GM21367 (cell line): ENCODE measurements at regions not wholly inside any gene's neighbourhood (a gene's known extent, or its start where the extent isn't known, plus 50 kb on each side); places are given as distances from the start of the nearest gene placed in this dataset.

Experiments used
- ATAC-seq: cut with Tn5 transposase; IDR thresholded peaks from one replicate; pipeline ENCODE4 v1.9.1; 2021; ENCODE audit not compliant: unreplicated experiment

GRCh38 chr13:76527041-76527440 lies 359.2 kb downstream of the KCTD12 start:
- ATAC-seq: no peak

GRCh38 chr13:76523740-76524340 lies 362.4 kb downstream of the KCTD12 start:
- ATAC-seq: peak; percentile 78

- ATAC-seq: no peak
Measured at GRCh38 chr13:76522083-76522755, 364.0 kb downstream of the KCTD12 start.

GRCh38 chr13:76519685-76520084 lies 366.5 kb downstream of the KCTD12 start:
- no peak for ATAC-seq

- ATAC-seq: no peak
Measured at GRCh38 chr13:76516586-76516985, 369.6 kb downstream of the KCTD12 start.

- ATAC-seq: no peak
Measured at GRCh38 chr13:76516013-76516412, 370.2 kb downstream of the KCTD12 start.

GRCh38 chr13:76512721-76513145 lies 373.5 kb downstream of the KCTD12 start:
- no peak for ATAC-seq

- ATAC-seq: no peak
Measured at GRCh38 chr13:76505437-76505836, 380.8 kb downstream of the KCTD12 start.

GRCh38 chr13:76503766-76504165 lies 382.4 kb downstream of the KCTD12 start:
- ATAC-seq: no peak

- no peak for ATAC-seq
Measured at GRCh38 chr13:76503291-76503690, 382.9 kb downstream of the KCTD12 start.

- no peak for ATAC-seq
Measured at GRCh38 chr13:76500894-76501293, 385.3 kb downstream of the KCTD12 start.

- no peak for ATAC-seq
Measured at GRCh38 chr13:76499891-76500290, 386.3 kb downstream of the KCTD12 start.

- no peak for ATAC-seq
Measured at GRCh38 chr13:76489274-76489673, 396.9 kb downstream of the KCTD12 start.

- ATAC-seq: no peak
Measured at GRCh38 chr13:76481738-76482137, 404.5 kb downstream of the KCTD12 start.

GRCh38 chr13:76474966-76475365 lies 411.2 kb downstream of the KCTD12 start:
- no peak for ATAC-seq

- no peak for ATAC-seq
Measured at GRCh38 chr13:76474356-76474755, 411.8 kb downstream of the KCTD12 start.

GRCh38 chr13:76473552-76474134 lies 412.6 kb downstream of the KCTD12 start:
- ATAC-seq: peak; percentile 100

- ATAC-seq: no peak
Measured at GRCh38 chr13:76472916-76473315, 413.3 kb downstream of the KCTD12 start.

- no peak for ATAC-seq
Measured at GRCh38 chr13:76471486-76471885, 414.7 kb downstream of the KCTD12 start.

- ATAC-seq: no peak
Measured at GRCh38 chr13:76470991-76471390, 415.2 kb downstream of the KCTD12 start.

- no peak for ATAC-seq
Measured at GRCh38 chr13:76466043-76466442, 420.2 kb downstream of the KCTD12 start.

GRCh38 chr13:76463314-76463713 lies 422.9 kb downstream of the KCTD12 start:
- ATAC-seq: no peak
